ENCODE measurements at regions not wholly inside any gene's neighbourhood (a gene's known extent, or its start where the extent isn't known, plus 50 kb on each side); places are given as distances from the start of the nearest gene placed in this dataset.

GRCh38 chr1:58888833-58889232 lies 105.0 kb upstream of the JUN start:
- H3K27me3 ChIP-seq (replicated peaks; ENCODE audit: insufficient read depth, low read depth, low read length, poor library complexity) = no peaks in the 10 kb centered on the region
- ChIA-PET POLR2A (ENCODE audit: low non-redundant PET) (no interaction called here), CTCF (interaction anchor here (0.7 kb wide), 1 partner anchor 107 kb away, joined by 3 read pairs; no protein-coding TSS in a partner anchor)
- intact Hi-C loops (cut with micrococcal nuclease; ENCODE audit: unreplicated experiment) = no loop called here
- H3K4me3 ChIP-seq (ENCODE audit: low read depth, low read length, poor library complexity, severe bottlenecking) = no peak overlapping the region
- no peaks in the 10 kb centered on the region for H3K36me3 ChIP-seq (ENCODE audit: insufficient read depth, low read length, poor library complexity, severe bottlenecking)
- H3K9me3 ChIP-seq (ENCODE audit: low read depth, low read length, poor library complexity, severe bottlenecking) = no peaks in the 10 kb centered on the region
- no peak overlapping the region for H3K27ac ChIP-seq (ENCODE audit: low read depth, low read length, poor library complexity, severe bottlenecking)
- BruUV-seq (replicated peaks) = no TSS peak
- H3K4me1 ChIP-seq (ENCODE audit: insufficient read depth, low read length, poor library complexity, severe bottlenecking) = no peaks in the 10 kb centered on the region
- DNase-seq (ENCODE audit: low spot score) = no peak
- no peak for TF ChIP-seq CTCF (conservative IDR thresholded peaks at IDR 0.05; ENCODE audit: low read depth, low read length)
- TF ChIP-seq EZH2 (IDR thresholded peaks at IDR 0.05; ENCODE audit: borderline replicate concordance, low read depth, low read length, poor library complexity, severe bottlenecking) = no peak

- TF ChIP-seq EZH2 (IDR thresholded peaks at IDR 0.05; ENCODE audit: borderline replicate concordance, low read depth, low read length, poor library complexity, severe bottlenecking) = no peak
- no peak for TF ChIP-seq CTCF (conservative IDR thresholded peaks at IDR 0.05; ENCODE audit: low read depth, low read length)
- POLR2A ChIA-PET (ENCODE audit: low non-redundant PET) = no interaction called here
- BruUV-seq (replicated peaks) = no TSS peak
- Histone ChIP-seq H3K4me3 (ENCODE audit: low read depth, low read length, poor library complexity, severe bottlenecking) (no peak overlapping the region), H3K9me3 (ENCODE audit: low read depth, low read length, poor library complexity, severe bottlenecking) (no peaks in the 10 kb centered on the region), H3K27ac (ENCODE audit: low read depth, low read length, poor library complexity, severe bottlenecking) (no peak overlapping the region), H3K4me1 (ENCODE audit: insufficient read depth, low read length, poor library complexity, severe bottlenecking) (no peaks in the 10 kb centered on the region), H3K36me3 (ENCODE audit: insufficient read depth, low read length, poor library complexity, severe bottlenecking) (no peaks in the 10 kb centered on the region), H3K27me3 (replicated peaks; ENCODE audit: insufficient read depth, low read depth, low read length, poor library complexity) (no peaks in the 10 kb centered on the region)
- intact Hi-C loops (cut with micrococcal nuclease; ENCODE audit: unreplicated experiment) = no loop called here
- CTCF ChIA-PET = no interaction called here
- DNase-seq (ENCODE audit: low spot score) = no peak
Observed at GRCh38 chr1:58890113-58890512, 106.3 kb upstream of the JUN start.

GRCh38 chr1:58890609-58891008 lies 106.8 kb upstream of the JUN start:
- Histone ChIP-seq H3K9me3 (ENCODE audit: low read depth, low read length, poor library complexity, severe bottlenecking) (no peaks in the 10 kb centered on the region), H3K27ac (ENCODE audit: low read depth, low read length, poor library complexity, severe bottlenecking) (no peak overlapping the region), H3K27me3 (replicated peaks; ENCODE audit: insufficient read depth, low read depth, low read length, poor library complexity) (no peaks in the 10 kb centered on the region), H3K4me1 (ENCODE audit: insufficient read depth, low read length, poor library complexity, severe bottlenecking) (no peaks in the 10 kb centered on the region), H3K36me3 (ENCODE audit: insufficient read depth, low read length, poor library complexity, severe bottlenecking) (no peaks in the 10 kb centered on the region), H3K4me3 (ENCODE audit: low read depth, low read length, poor library complexity, severe bottlenecking) (no peak overlapping the region)
- ChIA-PET CTCF (no interaction called here), POLR2A (ENCODE audit: low non-redundant PET) (no interaction called here)
- TF ChIP-seq CTCF (conservative IDR thresholded peaks at IDR 0.05; ENCODE audit: low read depth, low read length) = no peak
- TF ChIP-seq EZH2 (IDR thresholded peaks at IDR 0.05; ENCODE audit: borderline replicate concordance, low read depth, low read length, poor library complexity, severe bottlenecking) = no peak
- intact Hi-C loops (cut with micrococcal nuclease; ENCODE audit: unreplicated experiment) = no loop called here
- no TSS peak for BruUV-seq (replicated peaks)
- DNase-seq (ENCODE audit: low spot score) = no peak

All from A673 (cell line).